ENCODE measurements at regions not wholly inside any gene's neighbourhood (a gene's known extent, or its start where the extent isn't known, plus 50 kb on each side); places are given as distances from the start of the nearest gene placed in this dataset.
"Not testable (repeated sequence)": the region's sequence is repeated elsewhere in the genome, so short reads cannot be mapped to it uniquely, and the experiment has no call there.

DNA sequence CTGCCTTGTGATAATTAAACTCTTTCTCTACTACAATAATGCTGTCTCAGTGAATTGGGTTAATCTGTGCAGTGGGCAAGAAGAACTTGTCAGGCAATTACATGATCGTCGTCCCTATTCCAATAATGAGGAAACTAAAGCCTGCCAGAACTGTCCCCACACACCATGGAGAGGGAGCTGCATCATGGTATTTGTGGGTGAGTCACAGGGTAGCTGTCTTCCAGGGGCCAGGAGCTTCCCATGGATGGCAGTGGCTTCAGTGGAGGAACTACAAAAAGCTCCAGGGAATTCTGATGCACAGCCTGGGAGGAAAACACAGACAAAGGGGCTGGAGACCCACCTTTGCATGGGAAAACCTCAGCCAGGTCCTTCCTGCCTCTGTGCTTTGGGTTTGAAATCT is 83.3 kb upstream of the C16orf82 start:
- TF ChIP-seq, protein P1, sequence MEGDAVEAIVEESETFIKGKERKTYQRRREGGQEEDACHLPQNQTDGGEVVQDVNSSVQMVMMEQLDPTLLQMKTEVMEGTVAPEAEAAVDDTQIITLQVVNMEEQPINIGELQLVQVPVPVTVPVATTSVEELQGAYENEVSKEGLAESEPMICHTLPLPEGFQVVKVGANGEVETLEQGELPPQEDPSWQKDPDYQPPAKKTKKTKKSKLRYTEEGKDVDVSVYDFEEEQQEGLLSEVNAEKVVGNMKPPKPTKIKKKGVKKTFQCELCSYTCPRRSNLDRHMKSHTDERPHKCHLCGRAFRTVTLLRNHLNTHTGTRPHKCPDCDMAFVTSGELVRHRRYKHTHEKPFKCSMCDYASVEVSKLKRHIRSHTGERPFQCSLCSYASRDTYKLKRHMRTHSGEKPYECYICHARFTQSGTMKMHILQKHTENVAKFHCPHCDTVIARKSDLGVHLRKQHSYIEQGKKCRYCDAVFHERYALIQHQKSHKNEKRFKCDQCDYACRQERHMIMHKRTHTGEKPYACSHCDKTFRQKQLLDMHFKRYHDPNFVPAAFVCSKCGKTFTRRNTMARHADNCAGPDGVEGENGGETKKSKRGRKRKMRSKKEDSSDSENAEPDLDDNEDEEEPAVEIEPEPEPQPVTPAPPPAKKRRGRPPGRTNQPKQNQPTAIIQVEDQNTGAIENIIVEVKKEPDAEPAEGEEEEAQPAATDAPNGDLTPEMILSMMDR (IDR thresholded peaks at IDR 0.05; ENCODE audit: low read depth, low read length, missing control alignments), result no peak
- no peak for DNase-seq (ENCODE audit: low read depth)
- no peak overlapping the region for H3K4me3 ChIP-seq (ENCODE audit: low read depth, low read length)

DNA sequence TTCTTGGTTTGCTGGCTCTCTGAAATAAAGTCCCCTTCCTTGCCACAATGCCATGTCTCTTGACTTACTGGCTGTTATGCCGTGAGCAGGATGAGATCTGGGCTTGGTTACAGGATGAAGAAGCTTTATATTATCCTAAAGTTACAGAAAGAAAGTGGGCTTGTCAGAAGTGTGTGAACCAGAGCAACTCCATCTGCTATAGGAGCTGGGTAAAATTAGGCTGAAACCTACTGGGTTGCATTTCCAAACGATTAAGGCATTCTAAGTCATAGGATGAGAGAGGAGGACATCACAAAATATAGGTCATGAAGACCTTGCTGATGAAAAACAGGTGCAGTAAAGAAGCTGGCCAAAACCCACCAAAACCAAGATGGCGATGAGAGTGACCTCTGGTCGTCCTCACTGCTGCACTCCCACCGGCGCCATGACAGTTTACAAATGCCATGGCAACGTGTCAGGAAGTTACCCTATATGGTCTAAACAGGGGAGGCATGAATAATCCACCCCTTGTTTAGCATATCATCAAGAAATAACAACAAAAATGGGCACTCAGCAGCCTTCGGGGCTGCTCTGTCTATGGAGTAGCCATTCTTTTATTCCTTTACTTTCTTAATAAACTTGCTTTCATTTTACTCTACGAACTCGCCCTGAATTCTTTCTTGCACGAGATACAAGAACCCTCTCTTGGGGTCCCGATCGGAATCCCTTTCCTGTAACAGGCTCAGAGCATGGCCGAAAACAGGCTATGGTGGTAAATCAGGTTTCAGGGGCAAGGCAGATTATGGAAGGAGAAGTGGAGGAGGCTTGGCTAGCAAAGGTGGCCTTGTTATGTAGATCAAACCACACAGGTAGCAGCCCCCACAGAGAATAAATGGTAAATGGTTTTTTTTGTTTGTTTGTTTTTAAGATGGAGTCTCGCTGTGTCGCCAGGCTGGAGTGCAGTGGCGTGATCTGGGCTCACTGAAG is 81.3 kb upstream of the C16orf82 start:
- H3K4me3 ChIP-seq (ENCODE audit: low read depth, low read length), result no peak overlapping the region
- TF ChIP-seq, protein P1 (IDR thresholded peaks at IDR 0.05; ENCODE audit: low read depth, low read length, missing control alignments), result no peak
- DNase-seq (ENCODE audit: low read depth), result no peak

DNA sequence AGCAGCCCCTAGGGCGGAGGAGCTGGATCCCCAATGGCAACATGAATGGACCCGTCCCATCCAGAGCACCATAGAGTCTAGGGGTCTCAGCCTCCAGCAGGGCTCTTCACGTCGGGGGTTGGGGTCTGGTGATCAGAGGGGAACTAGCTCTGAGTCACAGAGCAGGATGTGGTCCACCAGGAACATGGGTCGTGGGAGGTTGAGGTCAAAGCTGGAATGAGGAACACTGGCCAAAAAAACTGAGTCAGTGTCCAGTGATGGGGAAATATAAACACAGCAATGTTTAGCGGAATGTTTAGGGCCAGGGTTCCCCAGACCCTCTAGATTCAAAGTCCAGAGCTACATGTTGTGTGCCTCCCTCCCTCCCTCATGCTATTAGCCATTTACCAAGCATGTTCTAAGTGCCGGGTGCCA is 79.1 kb upstream of the C16orf82 start:
- DNase-seq (ENCODE audit: low read depth), result no peak
- no peak overlapping the region for H3K4me3 ChIP-seq (ENCODE audit: low read depth, low read length)
- TF ChIP-seq, protein P1 (IDR thresholded peaks at IDR 0.05; ENCODE audit: low read depth, low read length, missing control alignments), result no peak

- DNase-seq (ENCODE audit: low read depth), result no peak
- TF ChIP-seq, protein P1 (IDR thresholded peaks at IDR 0.05; ENCODE audit: low read depth, low read length, missing control alignments), result no peak
- no peak overlapping the region for H3K4me3 ChIP-seq (ENCODE audit: low read depth, low read length)
These were observed 78.5 kb upstream of the C16orf82 start for GRCh38 chr16:26988186-26988585.

DNA sequence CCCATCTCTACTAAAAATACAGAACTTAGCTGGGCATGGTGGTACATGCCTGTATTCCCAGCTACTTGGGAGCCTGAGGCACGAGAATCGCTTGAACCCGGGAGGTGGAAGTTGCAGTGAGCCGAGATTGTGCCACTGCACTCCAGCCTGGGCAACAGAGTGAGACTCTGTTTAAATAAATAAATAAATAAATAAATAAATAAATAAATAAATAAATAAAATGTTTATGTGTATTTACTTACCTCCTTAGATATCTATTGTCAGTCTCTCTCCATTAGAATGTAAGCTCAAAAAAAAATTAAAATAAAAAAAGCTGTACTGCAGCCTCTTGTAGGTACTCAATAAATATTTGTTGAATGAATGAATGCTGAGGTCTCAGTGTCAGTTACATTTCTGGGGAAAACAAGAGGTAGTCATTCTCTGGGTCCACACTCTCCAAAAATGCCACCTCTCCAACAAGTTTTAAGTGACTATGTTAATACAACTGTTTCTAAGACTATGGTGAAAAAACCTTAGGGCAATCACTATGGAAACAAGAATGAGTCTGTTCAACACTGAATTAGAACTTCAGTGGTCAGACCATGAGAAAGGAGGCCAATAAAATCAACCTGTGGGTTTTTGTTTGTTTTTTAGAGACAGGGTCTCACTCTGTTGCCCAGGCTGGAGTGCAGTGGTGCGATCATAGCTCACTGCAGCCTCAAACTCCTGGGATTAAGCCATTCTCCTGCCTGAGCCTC is 76.2 kb upstream of the C16orf82 start:
- not testable (repeated sequence) for H3K4me3 ChIP-seq (ENCODE audit: low read depth, low read length); DNase-seq (ENCODE audit: low read depth)

DNA sequence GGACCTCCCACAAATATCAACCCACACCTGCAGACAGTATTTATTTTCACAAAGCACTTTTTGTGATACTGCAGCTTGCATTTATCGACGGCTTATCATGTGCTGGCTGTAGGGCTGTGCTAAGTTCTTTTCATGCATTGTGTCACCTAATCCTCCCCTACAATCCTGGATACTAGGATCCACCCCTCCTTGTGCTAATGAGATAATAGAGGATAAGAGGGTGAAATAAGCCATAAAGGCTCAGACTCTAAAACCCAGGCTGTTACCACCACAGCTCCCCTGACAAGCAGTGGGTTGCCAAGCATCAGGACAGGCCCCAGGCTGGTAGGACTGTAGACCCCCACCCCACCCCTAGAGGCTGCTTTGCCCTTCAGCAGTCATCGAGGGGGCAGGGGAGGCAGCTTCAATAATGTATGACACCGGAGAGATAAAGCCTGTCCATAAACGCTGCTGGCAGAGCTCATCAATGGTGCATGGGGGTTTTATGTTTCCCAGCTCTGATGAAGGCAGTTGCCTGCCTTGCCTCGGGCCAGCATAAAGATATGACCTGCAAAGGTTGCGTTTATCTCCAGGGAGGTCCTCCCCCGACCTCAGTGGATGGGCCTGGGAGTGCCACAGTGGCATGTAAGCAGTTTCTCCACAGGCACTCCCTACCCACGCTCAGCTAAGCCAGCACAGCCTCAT is 73.9 kb upstream of the C16orf82 start:
- no peak for DNase-seq (ENCODE audit: low read depth)
- TF ChIP-seq, protein P1 (IDR thresholded peaks at IDR 0.05; ENCODE audit: low read depth, low read length, missing control alignments), result no peak
- no peak overlapping the region for H3K4me3 ChIP-seq (ENCODE audit: low read depth, low read length)

DNA sequence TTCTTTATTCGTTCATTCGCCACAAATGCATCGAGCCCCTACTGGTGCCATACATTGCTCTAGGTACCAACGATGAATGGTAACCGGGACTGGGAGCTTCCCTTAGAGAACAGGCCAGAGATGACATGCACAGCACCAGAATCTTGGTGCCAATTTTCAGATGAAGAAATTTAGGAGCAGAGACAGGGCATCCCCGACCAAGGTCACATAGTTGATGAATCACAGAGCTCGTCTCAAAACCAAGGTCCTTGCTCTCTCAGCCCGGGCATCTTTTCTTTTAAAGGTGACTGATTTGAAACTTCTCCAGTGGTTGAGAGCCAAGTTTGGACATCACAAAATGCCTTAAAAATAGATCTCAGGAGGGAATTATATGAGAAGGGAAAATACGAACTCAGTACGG is 73.2 kb upstream of the C16orf82 start:
- DNase-seq (ENCODE audit: low read depth), result no peak
- no peak overlapping the region for H3K4me3 ChIP-seq (ENCODE audit: low read depth, low read length)
- TF ChIP-seq, protein P1 (IDR thresholded peaks at IDR 0.05; ENCODE audit: low read depth, low read length, missing control alignments), result no peak

All from GM12864 (cell line).